GM23338 (cell line): ENCODE measurements at regions not wholly inside any gene's neighbourhood (a gene's known extent, or its start where the extent isn't known, plus 50 kb on each side); places are given as distances from the start of the nearest gene placed in this dataset.
"Not testable (repeated sequence)": the region's sequence is repeated elsewhere in the genome, so short reads cannot be mapped to it uniquely, and the experiment has no call there.

Experiments
- CREB1 ChIP-seq: fragments of 250-450 bp; sonication (Bioruptor Pico); IDR thresholded peaks from 2 replicates; pipeline ENCODE4 v1.5.0; 2020; ENCODE audit warnings: low read depth, mild to moderate bottlenecking, moderate library complexity
- CTCF ChIP-seq, 2 experiments: fragments of 200-600 bp in 1 of 2; sonication (generic) in 1 of 2; conservative IDR thresholded peaks; 2 replicates each; pipeline versions ENCODE4 v1.5.1 to v1.6.1; 2016 to 2017; ENCODE audit warnings: antibody characterized with exemption in 2 of 2, low read depth in 2 of 2, mild to moderate bottlenecking in 2 of 2, moderate library complexity in 1 of 2
- ETS1 ChIP-seq: IDR thresholded peaks from 2 replicates; pipeline ENCODE4 v1.6.1; 2016; ENCODE audit warnings: antibody characterized with exemption
- EZH2 ChIP-seq: fragments of 200-600 bp; sonication (generic); IDR thresholded peaks from one replicate; pipeline ENCODE4 v1.8.0; 2017; ENCODE audit warnings: antibody characterized with exemption, mild to moderate bottlenecking, low read depth; ENCODE audit not compliant: unreplicated experiment
- EZH2phosphoT487 ChIP-seq: fragments of 200-600 bp; sonication (generic); IDR thresholded peaks from one replicate; pipeline ENCODE4 v1.8.1; 2018; ENCODE audit warnings: antibody characterized with exemption; ENCODE audit not compliant: unreplicated experiment
- JUNB ChIP-seq: IDR thresholded peaks from one replicate; pipeline ENCODE4 v1.6.1; 2016; ENCODE audit warnings: antibody characterized with exemption; ENCODE audit not compliant: unreplicated experiment
- NANOG ChIP-seq: IDR thresholded peaks from 2 replicates; pipeline ENCODE4 v1.6.1; 2016; ENCODE audit warnings: antibody characterized with exemption, borderline replicate concordance
- POLR2AphosphoS5 ChIP-seq: IDR thresholded peaks from 2 replicates; pipeline ENCODE4 v1.6.1; 2016; ENCODE audit warnings: antibody characterized with exemption, low read depth
- REST ChIP-seq: IDR thresholded peaks from one replicate; pipeline ENCODE4 v1.6.1; 2018; ENCODE audit warnings: antibody characterized with exemption; ENCODE audit not compliant: unreplicated experiment
- ZNF114 ChIP-seq: fragments of 250-450 bp; sonication (Bioruptor Pico); IDR thresholded peaks from 2 replicates; pipeline ENCODE4 v1.5.0; 2020; ENCODE audit warnings: mild to moderate bottlenecking, moderate library complexity
- ZNF331 ChIP-seq: fragments of 250-450 bp; sonication (Bioruptor Pico); IDR thresholded peaks from 2 replicates; pipeline ENCODE4 v1.5.0; 2020; ENCODE audit warnings: low read depth, mild to moderate bottlenecking, moderate library complexity

GRCh38 chr6:85750146-85750545 lies 107.5 kb upstream of the SYNCRIP start:
- not testable (repeated sequence) for TF ChIP-seq CTCF (conservative IDR thresholded peaks at IDR 0.05; ENCODE audit: low read depth in 2 of 2); POLR2AphosphoS5; ETS1; EZH2; ZNF331; NANOG; REST; JUNB; CREB1; EZH2phosphoT487; ZNF114 (CRISPR knock-in tag)
